GM20000 (cell line): ENCODE measurements at regions not wholly inside any gene's neighbourhood (a gene's known extent, or its start where the extent isn't known, plus 50 kb on each side); places are given as distances from the start of the nearest gene placed in this dataset.

ENCODE experiments used
- DNase-seq: peaks from one replicate; pipeline ENCODE4 v3.0.0; 2012; ENCODE audit warnings: low spot score
- TF ChIP-seq, protein P1 (sequence below): IDR thresholded peaks from 2 replicates; pipeline ENCODE4 v1.5.1; 2012; ENCODE audit warnings: mild to moderate bottlenecking, control low read depth; ENCODE audit errors: extremely low read depth, missing control alignments

DNA sequence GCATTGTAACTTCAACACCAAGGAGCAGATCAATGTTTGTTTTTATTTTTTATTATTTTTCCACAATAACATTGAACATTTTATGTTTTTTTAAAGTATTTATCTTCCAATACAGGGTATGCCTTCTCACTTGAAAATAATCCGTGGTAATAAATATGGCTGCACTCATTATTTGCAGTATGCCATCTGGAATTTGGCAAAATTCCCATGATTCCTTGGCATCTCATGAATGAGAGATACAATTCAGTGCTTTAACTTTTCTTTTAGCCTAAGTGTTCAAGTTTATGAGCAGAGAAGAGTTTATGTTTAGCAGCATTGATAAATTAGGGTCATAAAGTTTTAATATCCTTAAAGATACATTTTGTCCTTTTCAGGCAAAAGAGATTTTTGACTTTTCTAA is 1109.6 kb upstream of the ATXN8OS start:
- no peak for DNase-seq
- TF ChIP-seq, protein P1, sequence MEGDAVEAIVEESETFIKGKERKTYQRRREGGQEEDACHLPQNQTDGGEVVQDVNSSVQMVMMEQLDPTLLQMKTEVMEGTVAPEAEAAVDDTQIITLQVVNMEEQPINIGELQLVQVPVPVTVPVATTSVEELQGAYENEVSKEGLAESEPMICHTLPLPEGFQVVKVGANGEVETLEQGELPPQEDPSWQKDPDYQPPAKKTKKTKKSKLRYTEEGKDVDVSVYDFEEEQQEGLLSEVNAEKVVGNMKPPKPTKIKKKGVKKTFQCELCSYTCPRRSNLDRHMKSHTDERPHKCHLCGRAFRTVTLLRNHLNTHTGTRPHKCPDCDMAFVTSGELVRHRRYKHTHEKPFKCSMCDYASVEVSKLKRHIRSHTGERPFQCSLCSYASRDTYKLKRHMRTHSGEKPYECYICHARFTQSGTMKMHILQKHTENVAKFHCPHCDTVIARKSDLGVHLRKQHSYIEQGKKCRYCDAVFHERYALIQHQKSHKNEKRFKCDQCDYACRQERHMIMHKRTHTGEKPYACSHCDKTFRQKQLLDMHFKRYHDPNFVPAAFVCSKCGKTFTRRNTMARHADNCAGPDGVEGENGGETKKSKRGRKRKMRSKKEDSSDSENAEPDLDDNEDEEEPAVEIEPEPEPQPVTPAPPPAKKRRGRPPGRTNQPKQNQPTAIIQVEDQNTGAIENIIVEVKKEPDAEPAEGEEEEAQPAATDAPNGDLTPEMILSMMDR, result no peak

DNA sequence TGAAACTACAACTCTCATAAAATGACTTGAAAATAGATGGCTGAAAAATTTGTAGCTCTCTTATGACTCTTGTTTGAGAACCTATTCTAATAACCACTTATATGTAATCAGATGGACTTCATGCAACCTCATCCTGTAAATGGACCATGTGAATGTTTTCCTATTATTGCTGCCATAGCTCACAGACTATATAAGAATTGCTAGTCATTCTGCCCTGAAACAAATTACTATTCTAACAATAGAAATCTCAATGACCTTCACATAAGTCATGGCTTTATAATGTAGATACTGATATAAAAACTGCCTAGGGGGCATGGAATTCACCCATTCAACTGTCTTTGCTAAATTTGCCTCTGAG is 1111.0 kb upstream of the ATXN8OS start:
- TF ChIP-seq, protein P1, result no peak
- no peak for DNase-seq

DNA sequence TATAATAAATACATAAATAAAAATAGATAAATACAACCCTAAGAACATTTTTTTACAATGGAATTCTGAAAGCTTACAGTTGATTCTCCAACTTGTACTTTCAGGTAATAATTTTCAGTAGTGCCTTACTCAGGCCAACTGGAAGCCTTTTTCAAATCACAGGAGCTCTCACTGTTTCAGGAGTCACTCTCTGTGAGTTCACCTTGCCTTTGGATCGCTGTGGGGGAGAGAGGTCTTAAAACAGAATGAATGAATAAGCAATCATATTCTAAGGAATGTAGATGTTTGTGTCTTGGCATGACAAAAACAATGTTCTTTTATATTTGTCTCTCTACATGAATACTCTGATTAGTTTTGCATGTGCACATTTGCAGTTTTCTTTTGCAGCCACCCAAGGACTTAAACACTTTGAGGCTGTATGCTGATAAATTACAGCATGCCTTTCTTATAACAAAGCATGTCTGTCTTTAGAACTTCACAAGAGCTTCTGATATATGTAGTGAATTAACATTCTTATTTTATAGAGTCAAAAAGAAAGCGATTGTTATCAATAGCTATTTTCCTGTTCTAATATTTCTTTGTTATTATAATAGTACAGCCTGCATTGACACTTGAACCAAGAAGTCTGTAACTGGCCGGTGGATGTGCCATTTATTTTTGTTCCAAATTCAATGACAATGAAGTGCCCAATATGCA is 1111.5 kb upstream of the ATXN8OS start:
- TF ChIP-seq, protein P1, result no peak
- DNase-seq, result no peak

DNA sequence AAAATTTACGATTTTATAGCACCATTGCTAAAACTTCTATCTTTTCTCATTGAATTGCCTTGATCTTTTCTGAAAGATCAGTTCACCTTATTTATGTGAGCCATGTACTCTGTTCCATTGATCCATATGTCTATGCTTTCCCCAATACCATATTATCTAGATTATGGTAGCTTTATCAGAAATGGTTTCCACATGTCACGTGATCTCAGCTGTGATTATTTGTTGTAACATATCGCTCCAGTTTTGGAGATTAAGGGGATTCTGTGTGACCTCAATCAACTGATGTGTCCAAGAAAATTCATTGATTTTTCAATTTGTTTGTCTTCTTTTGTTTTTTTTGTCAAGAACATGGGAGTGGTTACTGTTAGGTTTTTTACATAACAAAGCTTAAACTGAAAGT is 1114.5 kb upstream of the ATXN8OS start:
- TF ChIP-seq, protein P1, result no peak
- DNase-seq, result no peak

DNA sequence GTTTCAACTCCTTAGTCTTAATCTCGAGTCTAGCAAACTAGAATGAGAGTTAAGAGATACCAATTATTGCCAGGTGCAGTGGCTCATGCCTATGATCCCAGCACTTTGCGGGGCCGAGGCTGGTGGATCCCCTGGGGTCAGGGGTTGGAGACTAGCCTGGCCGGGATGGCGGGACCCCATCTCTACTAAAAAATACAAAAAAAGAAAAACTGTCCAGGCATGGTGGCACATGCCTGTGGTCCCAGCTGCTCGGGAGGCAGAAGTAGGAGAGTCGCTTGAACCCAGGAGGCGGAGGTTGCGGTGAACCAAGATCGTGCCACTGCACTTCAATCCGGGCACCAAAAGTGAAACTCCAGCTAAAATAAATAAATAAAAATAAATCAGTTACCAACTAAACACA is 1119.5 kb upstream of the ATXN8OS start:
- DNase-seq, result no peak
- TF ChIP-seq, protein P1, result no peak

DNA sequence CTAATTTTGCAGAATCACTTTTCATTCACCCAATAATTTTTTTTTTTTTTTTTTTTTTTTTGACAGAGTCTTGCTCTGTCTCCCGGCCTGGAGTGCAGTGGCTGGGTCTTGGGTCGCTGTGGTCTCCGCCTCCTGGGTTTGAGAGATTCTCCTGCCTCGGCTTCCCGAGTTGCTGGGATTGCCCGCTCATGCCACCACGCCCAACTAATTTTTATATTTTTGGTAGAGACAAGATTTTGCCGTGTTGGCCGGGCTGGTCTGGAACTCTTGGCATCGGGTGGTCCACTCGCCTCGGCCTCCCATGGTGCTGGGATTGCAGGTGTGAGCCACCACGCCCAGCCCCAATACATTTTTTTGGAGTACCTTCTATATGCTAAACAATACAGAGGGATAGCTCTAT is 1120.0 kb upstream of the ATXN8OS start:
- TF ChIP-seq, protein P1, result no peak
- no peak for DNase-seq

DNA sequence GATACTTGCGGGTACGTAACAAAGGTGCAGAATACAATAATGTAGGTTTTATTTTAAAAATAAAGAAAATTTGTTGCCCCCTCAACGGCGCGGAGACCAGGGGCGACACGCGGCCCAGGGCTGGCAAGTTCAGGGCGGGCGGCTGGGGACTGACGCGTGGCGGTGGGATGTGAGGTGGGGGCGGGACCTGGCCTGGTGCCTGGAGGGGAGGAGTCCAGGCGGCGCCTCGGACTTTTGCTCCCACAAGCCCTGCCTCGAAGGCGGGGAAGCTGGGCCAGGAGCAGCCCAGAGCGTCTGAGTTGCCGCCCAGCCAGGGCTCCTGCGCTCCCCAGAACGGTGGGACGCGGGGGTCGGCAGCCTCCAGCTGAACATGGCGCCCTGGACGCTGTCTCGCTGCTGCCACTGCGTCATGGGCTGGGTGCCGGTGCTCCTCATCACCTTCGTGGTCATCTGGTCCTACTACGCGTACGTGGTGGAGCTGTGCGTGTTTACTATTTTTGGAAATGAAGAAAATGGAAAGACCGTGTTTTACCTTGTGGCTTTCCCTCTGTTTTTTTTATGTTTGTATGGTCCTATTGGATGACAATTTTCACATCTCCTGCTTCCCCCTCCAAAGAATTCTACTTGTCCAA is 1122.8 kb upstream of the ATXN8OS start:
- DNase-seq, result no peak
- TF ChIP-seq, protein P1, result no peak
